HG03280 (cell line): ENCODE measurements at regions not wholly inside any gene's neighbourhood (a gene's known extent, or its start where the extent isn't known, plus 50 kb on each side); places are given as distances from the start of the nearest gene placed in this dataset.
"Not testable (repeated sequence)": the region's sequence is repeated elsewhere in the genome, so short reads cannot be mapped to it uniquely, and the experiment has no call there.

Experiments
- ATAC-seq: cut with Tn5 transposase; IDR thresholded peaks from one replicate; pipeline ENCODE4 v1.9.1; 2021; ENCODE audit warnings: mild to moderate bottlenecking, moderate library complexity; ENCODE audit not compliant: unreplicated experiment

DNA sequence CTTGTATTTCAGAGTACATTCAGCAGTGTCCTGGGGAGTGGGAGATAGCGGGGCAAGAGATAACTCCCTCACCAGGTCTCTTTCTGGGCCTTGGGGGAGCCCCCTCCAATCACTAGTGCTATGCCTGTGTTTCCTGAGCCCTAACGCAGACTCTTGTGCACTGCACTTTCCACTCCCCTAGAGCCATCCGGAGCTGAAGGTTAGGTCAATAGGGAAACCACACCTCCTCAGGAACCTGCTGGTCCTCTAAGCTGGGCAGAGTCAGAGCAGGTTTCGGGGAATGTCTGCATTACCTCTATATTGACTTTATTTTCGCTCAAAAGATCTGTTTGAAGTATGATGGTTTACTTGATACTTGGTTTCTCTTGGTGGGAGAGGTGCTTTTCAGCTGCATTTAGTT is 617.0 kb upstream of the ROBO1 start:
- no peak for ATAC-seq

DNA sequence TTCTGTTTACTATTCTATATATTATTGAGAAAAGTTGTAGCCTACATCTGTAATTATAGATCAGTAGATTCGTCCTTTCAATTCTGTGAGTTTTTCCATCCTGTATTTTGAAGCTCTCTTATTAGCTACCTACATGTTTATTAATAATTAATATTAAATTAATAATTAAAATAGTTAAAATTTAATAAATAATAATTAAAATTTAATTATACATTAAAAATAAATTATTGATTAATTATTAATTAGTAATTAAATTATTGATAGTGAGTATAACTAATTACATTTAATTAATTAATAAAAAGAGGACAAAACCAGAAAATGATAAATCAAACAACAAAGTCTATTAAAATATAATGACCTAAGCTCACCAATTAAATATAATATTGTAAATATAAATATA is 606.6 kb upstream of the ROBO1 start:
- ATAC-seq: no peak

DNA sequence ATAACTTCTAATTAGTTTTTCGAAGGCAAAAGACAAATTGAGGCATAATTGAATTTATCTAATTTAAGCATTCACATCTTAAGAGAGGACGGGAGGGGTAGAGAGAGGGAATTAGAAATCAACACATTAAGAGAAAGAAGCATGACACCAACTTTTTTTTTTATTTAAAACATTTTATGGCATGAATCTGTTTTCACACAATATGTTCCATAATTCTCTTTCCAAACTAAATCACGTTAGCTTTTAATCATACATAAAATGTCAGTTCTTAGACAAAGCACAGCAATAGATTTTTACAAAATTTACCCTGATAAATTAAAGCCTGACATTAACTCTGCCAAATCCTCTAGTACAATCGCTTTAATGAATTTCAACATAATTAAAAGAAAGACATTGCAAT is 600.8 kb upstream of the ROBO1 start:
- ATAC-seq: no peak

DNA sequence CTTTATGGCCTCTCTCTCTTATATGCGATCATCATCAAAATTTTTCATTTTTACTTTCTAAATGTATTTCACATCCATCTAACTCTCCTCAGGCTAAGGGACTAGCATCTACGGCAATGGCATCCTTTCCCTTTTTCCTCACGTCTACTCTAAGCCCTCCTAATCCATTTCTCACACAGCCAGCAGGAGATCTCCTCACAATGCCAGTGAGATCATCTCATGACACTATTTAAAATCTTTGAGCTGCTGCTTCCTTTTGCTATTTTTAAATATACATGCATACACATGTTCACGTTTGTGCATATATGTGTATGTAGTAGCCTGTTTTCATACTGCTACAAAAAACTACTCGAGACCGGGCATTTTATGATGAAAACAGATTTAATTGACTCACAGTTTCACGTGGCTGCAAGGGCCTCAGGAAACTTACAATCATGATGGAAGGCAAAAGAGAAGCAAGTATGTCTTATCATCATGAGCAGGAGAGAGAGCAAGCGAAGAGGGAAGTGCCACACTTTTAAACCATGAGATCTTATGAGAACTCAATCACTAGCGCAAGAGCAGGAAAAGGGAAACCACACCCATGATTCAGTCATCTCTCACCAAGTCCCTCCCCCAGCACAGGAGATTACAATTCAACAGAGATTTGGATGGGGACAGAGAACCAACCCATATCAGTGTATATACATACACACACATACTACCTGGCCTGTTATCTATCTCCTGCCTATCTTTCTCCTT is 599.2 kb upstream of the ROBO1 start:
- ATAC-seq: no peak

DNA sequence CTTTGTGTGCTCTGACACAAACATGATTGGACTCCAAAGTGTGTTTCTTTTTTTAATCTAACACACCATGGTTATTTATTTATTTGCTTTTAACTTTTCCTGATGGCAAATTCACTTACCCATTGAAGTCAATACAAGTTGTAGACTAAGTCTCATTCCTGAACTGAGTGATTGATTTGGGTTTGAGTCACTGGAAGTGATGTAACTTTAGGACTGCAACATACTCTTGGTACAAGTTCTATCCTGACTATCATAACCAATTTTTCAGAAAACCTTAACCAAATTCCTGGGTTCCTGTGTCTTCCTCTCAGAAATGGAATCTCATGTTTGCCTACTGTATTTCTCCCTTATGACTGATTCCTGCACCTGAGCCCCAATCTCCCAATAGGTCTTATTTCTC is 590.0 kb upstream of the ROBO1 start:
- ATAC-seq: no peak

DNA sequence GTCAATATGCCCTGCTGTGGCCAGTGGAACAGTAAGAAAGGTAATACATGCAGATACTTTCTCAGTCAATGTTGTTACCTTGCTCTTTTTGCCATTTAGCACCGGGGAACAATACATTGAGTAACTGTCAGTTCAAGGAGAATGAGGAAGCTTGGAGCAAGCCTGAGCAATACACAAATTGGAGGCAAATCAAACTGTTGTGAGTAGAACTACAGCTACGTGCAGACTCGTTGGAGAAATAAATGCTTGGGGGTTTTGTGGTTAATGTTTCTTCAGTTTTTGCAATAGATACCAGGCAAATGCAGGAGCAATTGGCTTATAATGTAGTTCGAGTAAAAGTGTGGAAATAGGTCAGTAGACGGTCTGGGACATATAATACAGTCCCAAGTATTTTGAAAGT is 587.3 kb upstream of the ROBO1 start:
- no peak for ATAC-seq

DNA sequence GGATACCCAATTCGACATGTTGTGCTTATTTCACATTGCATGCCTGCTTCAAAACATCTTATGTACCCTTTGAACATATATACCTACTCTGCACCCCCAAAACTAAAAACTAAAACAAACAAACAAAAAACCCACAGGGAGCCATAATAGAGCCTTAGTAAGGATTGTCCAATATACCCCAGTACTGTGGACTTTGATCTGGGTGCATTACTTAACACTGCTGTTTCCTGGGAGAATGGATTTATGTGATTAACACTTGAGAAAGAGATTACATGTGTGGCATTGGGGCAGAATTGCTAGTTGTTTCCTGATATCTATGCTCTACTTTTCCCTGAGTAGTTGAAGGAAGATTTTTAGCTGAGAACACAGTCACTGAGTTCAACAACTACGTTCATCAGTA is 583.4 kb upstream of the ROBO1 start:
- no peak for ATAC-seq

DNA sequence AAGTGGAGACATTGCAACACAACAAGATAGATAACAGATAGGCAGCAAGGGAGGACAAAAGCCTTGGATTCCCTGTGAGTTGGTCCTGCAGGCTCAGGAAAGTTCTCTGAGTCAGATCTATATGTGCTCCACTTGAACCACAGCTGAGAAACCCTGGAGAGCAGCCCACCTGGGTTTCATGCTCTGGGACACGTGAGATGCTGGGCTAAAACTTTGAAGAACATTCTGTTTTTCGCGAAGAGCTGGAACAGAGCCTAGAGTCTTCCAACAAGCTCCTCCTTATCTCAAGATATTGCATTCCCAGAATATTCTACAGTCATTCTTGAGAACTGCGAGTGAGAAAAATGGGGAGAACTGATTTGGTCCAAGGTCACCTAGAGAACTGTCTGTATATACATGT is 583.0 kb upstream of the ROBO1 start:
- ATAC-seq: no peak

DNA sequence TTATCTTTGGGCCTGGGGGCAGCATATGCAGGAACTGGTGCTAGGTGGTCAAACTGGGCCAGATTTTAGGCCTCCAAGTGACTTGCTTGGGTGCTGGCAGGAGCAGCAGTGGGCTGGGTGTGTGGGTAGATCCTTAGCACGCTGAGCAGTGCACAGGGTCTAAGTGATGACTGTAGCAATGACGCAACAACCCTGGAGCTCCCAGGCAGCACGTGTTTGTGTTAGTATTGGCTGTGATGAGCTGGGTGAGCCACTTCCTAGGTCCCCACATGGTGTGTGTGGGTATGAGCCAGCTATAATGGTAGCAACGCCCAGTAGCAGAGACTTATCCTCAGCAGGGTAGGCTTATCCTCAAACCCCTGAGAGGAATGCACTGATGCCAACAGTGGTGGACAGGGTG is 570.6 kb upstream of the ROBO1 start:
- no peak for ATAC-seq

DNA sequence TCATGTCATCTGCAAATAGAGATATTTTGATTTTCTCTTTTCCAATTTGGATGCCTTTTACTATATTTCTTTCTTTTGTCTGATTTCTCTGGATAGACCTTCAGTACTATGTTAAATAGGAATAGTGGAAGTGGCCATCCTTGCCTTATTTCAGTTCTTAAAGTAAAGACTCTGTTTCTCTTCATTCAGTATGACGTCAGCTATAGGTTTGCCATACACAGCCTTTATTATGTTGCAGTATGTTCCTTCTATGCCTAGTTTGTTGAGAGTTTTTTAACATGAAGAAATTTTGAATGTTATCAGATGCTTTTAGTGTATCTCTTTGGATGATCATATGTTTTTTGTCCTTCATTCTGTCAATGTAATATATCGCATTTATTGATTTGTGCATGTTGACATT is 566.7 kb upstream of the ROBO1 start:
- no peak for ATAC-seq

DNA sequence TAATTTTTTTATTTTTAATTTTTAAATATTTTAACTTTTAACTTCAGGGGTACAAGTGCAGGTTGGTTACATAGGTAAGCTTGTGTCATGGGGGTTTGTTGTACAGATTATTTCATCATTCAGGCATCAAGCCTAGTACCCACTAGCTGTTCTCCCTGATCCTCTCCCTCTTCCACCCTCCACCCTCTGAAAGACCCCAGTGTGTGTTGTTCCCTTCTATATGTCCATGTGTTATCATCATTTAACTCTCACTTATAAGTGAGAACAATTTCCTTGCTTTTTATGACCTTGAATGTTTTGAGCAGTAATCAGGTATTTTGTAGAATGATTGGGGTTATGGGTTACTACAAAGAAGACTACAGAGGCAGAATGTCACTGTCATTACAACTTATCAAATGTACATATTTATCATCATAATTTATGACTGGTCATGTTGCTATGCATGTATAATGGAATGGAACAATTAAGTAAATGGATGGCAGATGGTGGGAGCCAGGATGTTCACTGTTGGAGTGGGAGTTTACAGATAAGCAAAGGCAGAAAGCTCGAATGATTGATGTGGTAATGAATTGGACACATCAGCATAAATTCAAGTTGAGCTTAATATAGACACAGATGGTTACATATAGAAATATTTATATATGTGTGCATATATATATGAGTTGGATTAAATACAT is 563.8 kb upstream of the ROBO1 start:
- ATAC-seq: no peak

DNA sequence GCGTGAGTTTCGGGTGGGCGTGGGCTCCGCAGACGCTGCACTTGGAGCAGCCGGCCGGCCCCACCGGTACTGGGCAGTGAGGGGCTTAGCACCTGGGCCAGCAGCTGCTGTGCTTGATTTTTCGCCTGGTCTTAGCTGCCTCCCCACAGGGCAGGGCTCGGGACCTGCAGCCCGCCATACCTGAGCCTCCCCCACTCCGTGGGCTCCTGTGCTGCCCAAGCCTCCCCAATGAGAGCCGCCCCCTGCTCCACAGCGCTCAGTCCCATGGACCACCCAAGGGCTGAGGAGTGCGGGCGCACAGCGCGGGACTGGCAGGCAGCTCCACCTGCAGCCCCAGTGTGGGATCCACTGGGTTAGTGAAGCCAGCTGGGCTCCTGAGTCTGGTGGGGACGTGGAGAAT is 546.7 kb upstream of the ROBO1 start:
- ATAC-seq: not testable (repeated sequence)

DNA sequence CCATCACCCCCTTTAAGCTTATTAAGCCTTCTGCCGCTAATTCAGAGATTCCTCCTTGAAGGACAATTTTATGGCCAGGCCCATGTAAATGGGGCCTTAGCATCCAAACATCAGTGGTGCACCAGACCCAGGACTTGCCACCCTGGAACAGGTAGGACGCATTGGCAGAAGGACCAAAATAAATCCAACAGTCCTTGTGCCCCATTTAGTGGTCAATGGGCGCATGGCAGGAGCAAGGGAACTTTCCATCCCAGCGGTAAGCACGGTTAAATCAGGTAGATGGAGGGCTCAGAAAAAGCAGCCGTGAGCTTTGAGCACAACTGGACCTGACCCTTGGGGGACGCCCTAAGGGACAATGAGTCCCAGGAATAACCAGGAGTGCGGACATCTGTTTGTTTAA is 540.8 kb upstream of the ROBO1 start:
- ATAC-seq: no peak

DNA sequence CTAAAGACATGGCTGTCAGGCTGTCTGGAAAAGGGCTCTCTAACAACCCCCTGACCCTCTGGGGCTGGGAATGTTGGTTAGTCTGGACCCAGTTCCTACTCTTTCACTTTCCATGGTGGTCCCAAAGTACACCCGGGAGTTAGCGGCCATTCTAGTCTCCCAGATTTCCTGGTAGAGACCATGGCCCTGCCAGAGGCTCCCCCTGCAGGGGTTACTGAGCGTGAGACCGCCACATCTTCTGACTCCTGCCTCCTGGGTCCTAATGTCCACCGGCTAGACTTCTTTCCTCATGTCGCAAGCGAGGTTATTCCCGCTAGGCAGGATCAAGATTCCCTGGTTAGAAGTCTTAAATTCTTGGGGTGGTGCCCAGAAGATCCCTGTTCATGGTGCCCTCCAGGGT is 540.0 kb upstream of the ROBO1 start:
- ATAC-seq: no peak

DNA sequence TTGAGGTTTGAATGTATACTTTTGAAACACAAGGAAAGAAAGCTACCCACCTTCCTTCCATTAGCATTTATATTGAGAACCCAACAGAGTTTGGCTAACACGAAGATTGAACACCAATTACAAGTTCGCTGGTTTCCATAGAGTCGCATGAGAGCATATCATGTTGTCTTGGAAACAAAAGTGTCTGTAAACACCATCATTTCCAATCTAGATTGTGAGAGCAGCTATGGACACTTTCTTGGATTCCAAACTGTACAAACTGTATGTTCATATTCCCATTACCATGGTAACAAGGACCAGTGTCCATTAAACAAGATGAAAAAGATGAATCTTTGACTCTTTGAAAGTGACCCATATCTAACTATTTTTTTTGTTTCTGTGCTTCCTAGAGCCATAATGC is 529.9 kb upstream of the ROBO1 start:
- ATAC-seq: no peak

DNA sequence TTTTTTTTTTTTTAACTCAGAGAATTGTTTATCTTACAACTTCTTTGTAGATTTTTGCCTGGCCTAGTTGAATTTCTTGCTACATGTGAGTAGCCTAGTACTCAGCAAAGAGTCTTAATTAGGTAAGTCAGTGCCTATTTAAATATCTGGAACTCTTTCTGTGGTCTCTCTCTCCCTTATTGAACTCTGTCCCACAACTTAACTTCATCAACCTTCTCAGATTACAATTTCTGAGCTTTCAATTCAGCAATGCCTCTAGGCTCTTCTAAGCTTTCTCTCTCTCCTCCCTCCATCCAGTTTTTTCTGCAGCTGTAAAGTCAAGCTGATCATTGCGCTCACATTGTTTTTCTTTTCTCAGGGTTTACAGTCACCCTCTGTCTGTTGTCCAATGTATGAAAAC is 517.6 kb upstream of the ROBO1 start:
- no peak for ATAC-seq

DNA sequence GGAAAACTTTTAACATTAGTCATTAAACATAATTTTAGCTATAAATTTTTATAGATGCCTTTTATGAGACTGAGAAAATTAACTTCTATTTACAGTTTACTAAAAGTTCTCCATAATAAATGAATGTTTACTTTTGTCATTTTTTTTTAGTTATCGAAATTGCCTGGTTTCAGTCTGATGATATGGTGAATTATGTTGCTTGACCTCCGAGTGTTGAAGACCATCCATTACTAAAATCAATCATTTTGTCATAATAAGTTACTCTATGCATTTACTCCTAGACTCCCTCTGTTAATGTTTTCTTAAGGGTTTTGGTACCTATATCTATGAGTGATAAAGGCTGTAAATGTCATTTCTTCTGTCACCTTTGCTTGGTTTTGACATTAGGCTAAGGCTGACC is 516.0 kb upstream of the ROBO1 start:
- ATAC-seq: no peak

DNA sequence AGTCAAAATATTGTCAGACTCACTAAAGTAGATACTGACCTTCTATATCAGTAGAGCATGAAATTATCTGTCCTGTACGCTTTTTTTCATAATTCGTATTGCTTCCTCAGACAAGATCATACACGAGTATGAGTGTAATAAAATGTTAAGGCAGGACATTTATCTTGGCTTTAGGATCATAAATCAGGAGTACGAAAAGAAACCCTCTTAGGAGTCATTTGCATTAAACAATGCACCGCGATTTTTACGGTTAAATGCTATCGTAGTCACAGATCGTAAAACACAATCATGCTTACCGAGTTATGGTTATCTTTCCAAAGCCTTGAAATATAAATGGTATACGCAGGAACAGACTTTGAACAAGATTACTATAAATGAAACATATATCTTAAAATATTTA is 510.3 kb upstream of the ROBO1 start:
- no peak for ATAC-seq

DNA sequence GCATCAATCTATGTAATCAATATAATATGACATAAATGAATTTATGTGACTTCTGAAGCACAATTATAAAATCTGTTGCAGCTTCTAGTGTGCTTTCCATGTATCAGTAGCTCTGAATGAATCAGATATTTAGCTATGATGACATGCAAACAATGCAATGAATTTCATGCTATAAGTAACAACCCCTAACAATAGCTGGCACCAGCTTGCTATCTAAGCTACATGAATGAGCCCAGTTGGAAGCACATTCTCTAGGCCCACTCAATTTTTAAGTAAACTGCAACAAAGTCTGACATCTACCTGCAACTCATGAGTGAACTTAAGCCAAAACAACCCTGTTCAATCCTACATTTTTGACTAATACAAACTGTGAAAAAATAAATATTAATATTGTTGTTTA is 507.3 kb upstream of the ROBO1 start:
- no peak for ATAC-seq

DNA sequence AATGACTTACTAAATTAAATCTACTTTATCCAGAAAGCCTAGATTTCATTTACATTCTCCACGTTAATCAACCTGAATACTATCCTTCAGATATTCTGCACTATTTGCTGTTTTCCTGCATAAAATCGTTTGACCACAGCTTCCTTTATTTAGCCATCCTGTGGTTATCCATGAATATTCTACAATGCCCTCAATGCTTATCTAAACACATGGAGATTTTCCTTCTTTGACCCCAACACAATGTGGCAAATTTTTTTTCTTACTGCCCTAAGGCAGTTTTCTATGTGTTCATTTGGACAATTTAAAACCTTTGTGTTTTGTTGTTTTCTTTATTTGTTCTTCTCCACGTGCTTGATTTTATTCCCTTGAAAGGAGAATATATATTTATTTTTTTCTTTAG is 495.5 kb upstream of the ROBO1 start:
- ATAC-seq: no peak

DNA sequence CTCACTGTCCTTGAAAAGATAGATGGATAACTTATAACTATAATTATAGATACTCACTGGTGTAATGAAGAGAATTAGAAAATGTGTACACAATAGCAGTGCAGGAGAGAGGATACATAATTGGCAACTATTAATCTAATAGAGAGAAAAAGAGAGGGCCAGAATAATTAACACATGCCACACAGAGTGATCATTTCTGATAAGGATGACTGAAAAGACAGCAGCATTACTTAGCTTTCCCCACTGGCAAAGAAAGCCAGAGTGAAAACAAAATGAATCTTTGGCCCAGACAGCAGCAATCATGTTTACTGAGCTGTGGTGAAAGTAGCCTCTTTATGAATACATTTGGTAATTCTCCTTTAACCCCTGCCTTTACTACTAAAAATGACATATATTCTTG is 493.3 kb upstream of the ROBO1 start:
- ATAC-seq: no peak

DNA sequence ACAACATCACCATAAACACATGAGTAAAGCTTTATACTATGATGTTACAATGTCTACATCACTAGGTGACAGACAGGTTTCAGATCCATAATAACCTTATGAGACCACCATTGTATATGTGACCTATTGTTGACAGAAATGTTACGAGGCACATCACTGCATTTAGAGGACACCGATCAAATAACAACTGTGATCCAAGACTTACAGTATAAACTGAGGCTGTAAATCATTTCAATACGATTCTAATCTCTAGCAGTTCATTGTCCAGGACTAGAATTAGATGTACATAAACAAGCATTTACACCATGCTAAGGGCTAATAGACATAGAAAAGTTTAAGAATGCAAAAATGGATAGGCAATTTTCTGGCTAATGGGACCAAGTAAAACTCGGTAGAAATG is 491.9 kb upstream of the ROBO1 start:
- ATAC-seq: no peak

DNA sequence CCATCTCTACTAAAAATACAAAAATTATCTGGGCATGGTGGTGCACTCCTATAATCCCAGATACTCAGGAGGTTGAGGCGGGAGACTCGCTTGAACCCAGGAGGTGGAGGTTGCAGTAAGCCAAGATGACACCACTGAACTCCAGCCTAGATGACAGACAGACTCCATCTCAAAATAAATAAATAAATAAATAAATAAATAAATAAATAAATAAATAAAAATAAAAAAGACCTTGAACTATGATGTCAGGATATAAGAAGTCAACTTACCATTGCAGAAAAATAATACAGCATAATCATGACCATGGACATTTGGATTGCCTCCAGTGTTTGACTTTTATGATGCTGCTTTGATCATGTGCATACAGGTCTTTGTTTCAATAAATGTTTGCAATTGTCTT is 484.3 kb upstream of the ROBO1 start:
- ATAC-seq: no peak
